Activated naive CD8-positive, alpha-beta T cell treated with anti-CD3 and anti-CD28 coated beads, Interleukin-2, amount 10 ng/mL, durations not matched to agents 7 days and 5 days (primary cell): ENCODE measurements at regions not wholly inside any gene's neighbourhood (a gene's known extent, or its start where the extent isn't known, plus 50 kb on each side); places are given as distances from the start of the nearest gene placed in this dataset.
"Not testable (repeated sequence)": the region's sequence is repeated elsewhere in the genome, so short reads cannot be mapped to it uniquely, and the experiment has no call there.

Experiments
- ATAC-seq: fragments of 150-1000 bp; cut with Tn5 transposase; one replicate; pipeline ENCODE4 v1.10.0; 2021; ENCODE audit warnings: low read depth, moderate library complexity
- POLR2A ChIA-PET: fragments of 350-600 bp; sonication (Branson Sonifier 250); formaldehyde crosslinking; loops from one replicate; lab custom pipeline; 2021; ENCODE audit warnings: antibody characterized with exemption; lab: Charles Lee
- DNase-seq: peaks from one replicate; pipeline ENCODE4 v3.0.0; 2021
- H3K27ac Mint-ChIP-seq: one replicate; pipeline ENCODE4 v1.8.0; 2022; ENCODE audit warnings: mild to moderate bottlenecking, mixed read lengths
- H3K27me3 Mint-ChIP-seq: one replicate; pipeline ENCODE4 v1.8.0; 2022; ENCODE audit warnings: mild to moderate bottlenecking, moderate library complexity, mixed read lengths
- H3K36me3 Mint-ChIP-seq: one replicate; pipeline ENCODE4 v1.8.0; 2021; ENCODE audit warnings: mild to moderate bottlenecking, mixed read lengths
- H3K4me1 Mint-ChIP-seq: one replicate; pipeline ENCODE4 v1.8.0; 2021; ENCODE audit warnings: mixed read lengths
- H3K4me3 Mint-ChIP-seq: one replicate; pipeline ENCODE4 v1.8.0; 2022; ENCODE audit warnings: mild to moderate bottlenecking, moderate library complexity, mixed read lengths
- H3K9me3 Mint-ChIP-seq: one replicate; pipeline ENCODE4 v1.8.0; 2021; ENCODE audit warnings: mixed read lengths

GRCh38 chr5:40453689-40454088 is 226.0 kb upstream of the PTGER4 start:
- DNase-seq: no peak
- H3K27ac Mint-ChIP-seq: no peak overlapping the region
- H3K36me3 Mint-ChIP-seq: peaks cover 39% of the 10 kb centered on the region
- ATAC-seq: no peak
- POLR2A ChIA-PET: no interaction called here
- peaks cover 34% of the 10 kb centered on the region for H3K9me3 Mint-ChIP-seq
- no peaks in the 10 kb centered on the region for H3K27me3 Mint-ChIP-seq
- H3K4me3 Mint-ChIP-seq: no peak overlapping the region
- no peaks in the 10 kb centered on the region for H3K4me1 Mint-ChIP-seq

GRCh38 chr5:40452874-40453624 is 226.7 kb upstream of the PTGER4 start:
- DNase-seq (no peak), ATAC-seq (no peak)
- H3K27me3 Mint-ChIP-seq: no peaks in the 10 kb centered on the region
- H3K4me1 Mint-ChIP-seq: no peaks in the 10 kb centered on the region
- H3K36me3 Mint-ChIP-seq: peaks cover 43% of the 10 kb centered on the region
- H3K9me3 Mint-ChIP-seq: peaks cover 35% of the 10 kb centered on the region
- H3K27ac Mint-ChIP-seq: no peak overlapping the region
- POLR2A ChIA-PET: no interaction called here
- no peak overlapping the region for H3K4me3 Mint-ChIP-seq

- POLR2A ChIA-PET: no interaction called here
- Mint-ChIP-seq H3K4me1 (peaks cover 5% of the 10 kb centered on the region), H3K9me3 (peaks cover 39% of the 10 kb centered on the region), H3K4me3 (no peak overlapping the region), H3K27me3 (no peaks in the 10 kb centered on the region), H3K27ac (no peak overlapping the region), H3K36me3 (peaks cover 57% of the 10 kb centered on the region)
- DNase-seq: no peak
- no peak for ATAC-seq
These were observed 232.3 kb upstream of the PTGER4 start for GRCh38 chr5:40447438-40447837.

GRCh38 chr5:40446910-40447309 is 232.8 kb upstream of the PTGER4 start:
- H3K27ac Mint-ChIP-seq: no peak overlapping the region
- ATAC-seq (no peak), DNase-seq (no peak)
- peaks cover 10% of the 10 kb centered on the region for H3K4me1 Mint-ChIP-seq
- no peaks in the 10 kb centered on the region for H3K27me3 Mint-ChIP-seq
- peaks cover 56% of the 10 kb centered on the region for H3K36me3 Mint-ChIP-seq
- H3K4me3 Mint-ChIP-seq: no peak overlapping the region
- peaks cover 35% of the 10 kb centered on the region for H3K9me3 Mint-ChIP-seq
- POLR2A ChIA-PET: no interaction called here

- H3K9me3 Mint-ChIP-seq: peaks cover 17% of the 10 kb centered on the region
- peaks cover 40% of the 10 kb centered on the region for H3K4me1 Mint-ChIP-seq
- POLR2A ChIA-PET: interaction anchor here (0.9 to 3.7 kb wide), 6 partner anchors 12 to 241 kb away, joined by 3 to 14 read pairs (median 8); partner anchors contain the start of gene PTGER4
- H3K27me3 Mint-ChIP-seq: no peaks in the 10 kb centered on the region
- peak overlapping the region; percentile 83 for H3K4me3 Mint-ChIP-seq
- ATAC-seq (peak; percentile 32), DNase-seq (no peak)
- H3K36me3 Mint-ChIP-seq: peaks cover 37% of the 10 kb centered on the region
- H3K27ac Mint-ChIP-seq: peak overlapping the region; percentile 93
These were observed 237.4 kb upstream of the PTGER4 start for GRCh38 chr5:40442346-40442745.

- DNase-seq (no peak), ATAC-seq (peak; percentile 76)
- H3K4me3 Mint-ChIP-seq: peak overlapping the region; percentile 83
- peak overlapping the region; percentile 93 for H3K27ac Mint-ChIP-seq
- H3K4me1 Mint-ChIP-seq: peaks cover 43% of the 10 kb centered on the region
- POLR2A ChIA-PET: interaction anchor here (0.6 to 3.7 kb wide), 8 partner anchors 11 to 410 kb away, joined by 3 to 14 read pairs (median 6); no protein-coding TSS in a partner anchor
- H3K36me3 Mint-ChIP-seq: peaks cover 37% of the 10 kb centered on the region
- no peaks in the 10 kb centered on the region for H3K27me3 Mint-ChIP-seq
- peaks cover 16% of the 10 kb centered on the region for H3K9me3 Mint-ChIP-seq
These were observed 238.0 kb upstream of the PTGER4 start for GRCh38 chr5:40441733-40442132.

GRCh38 chr5:40440746-40441145 is 239.0 kb upstream of the PTGER4 start:
- DNase-seq: no peak
- H3K4me1 Mint-ChIP-seq: peaks cover 51% of the 10 kb centered on the region
- POLR2A ChIA-PET: interaction anchor here (0.6 to 3.7 kb wide), 3 partner anchors 30 to 1394 kb away, joined by 3 to 14 read pairs (median 8); no protein-coding TSS in a partner anchor
- peaks cover 14% of the 10 kb centered on the region for H3K9me3 Mint-ChIP-seq
- H3K27me3 Mint-ChIP-seq: no peaks in the 10 kb centered on the region
- H3K27ac Mint-ChIP-seq: peak overlapping the region; percentile 93
- no peak for ATAC-seq
- H3K4me3 Mint-ChIP-seq: peak overlapping the region; percentile 83
- H3K36me3 Mint-ChIP-seq: peaks cover 37% of the 10 kb centered on the region

- Mint-ChIP-seq H3K4me1 (peaks cover 62% of the 10 kb centered on the region), H3K27ac (peak overlapping the region; percentile 73), H3K36me3 (peaks cover 33% of the 10 kb centered on the region)
- not testable (repeated sequence) for H3K9me3 Mint-ChIP-seq, DNase-seq, H3K27me3 Mint-ChIP-seq, ATAC-seq, H3K4me3 Mint-ChIP-seq
- POLR2A ChIA-PET: interaction anchor here (1.1 to 3.7 kb wide), 2 partner anchors 29 to 241 kb away, joined by 3 to 14 read pairs; partner anchors contain the start of gene PTGER4
These were observed 240.6 kb upstream of the PTGER4 start for GRCh38 chr5:40439103-40439502.

GRCh38 chr5:40438646-40439045 is 241.1 kb upstream of the PTGER4 start:
- H3K4me3 Mint-ChIP-seq, DNase-seq, H3K27ac Mint-ChIP-seq, ATAC-seq, H3K27me3 Mint-ChIP-seq, POLR2A ChIA-PET, H3K9me3 Mint-ChIP-seq: not testable (repeated sequence)
- Mint-ChIP-seq H3K36me3 (peaks cover 34% of the 10 kb centered on the region), H3K4me1 (peaks cover 65% of the 10 kb centered on the region)

GRCh38 chr5:40437452-40437861 is 242.3 kb upstream of the PTGER4 start:
- peak overlapping the region; percentile 39 for H3K4me3 Mint-ChIP-seq
- peaks cover 66% of the 10 kb centered on the region for H3K4me1 Mint-ChIP-seq
- ATAC-seq (peak; percentile 27), DNase-seq (no peak)
- H3K9me3 Mint-ChIP-seq: peaks cover 2% of the 10 kb centered on the region
- H3K27me3 Mint-ChIP-seq: no peaks in the 10 kb centered on the region
- H3K27ac Mint-ChIP-seq: peak overlapping the region; percentile 77
- POLR2A ChIA-PET: interaction anchor here (0.8 to 3.6 kb wide), 10 partner anchors 9 to 249 kb away, joined by 3 to 25 read pairs (median 4); partner anchors contain the start of gene PTGER4
- peaks cover 38% of the 10 kb centered on the region for H3K36me3 Mint-ChIP-seq

GRCh38 chr5:40436535-40437237 is 243.0 kb upstream of the PTGER4 start:
- Mint-ChIP-seq H3K27ac (peak overlapping the region; percentile 96), H3K4me3 (peak overlapping the region; percentile 76)
- POLR2A ChIA-PET: interaction anchor here (0.6 to 3.6 kb wide), 12 partner anchors 8 to 250 kb away, joined by 3 to 25 read pairs (median 4); partner anchors contain the start of gene PTGER4

GRCh38 chr5:40435706-40436105 is 244.0 kb upstream of the PTGER4 start:
- not testable (repeated sequence) for DNase-seq, ATAC-seq, H3K27me3 Mint-ChIP-seq, H3K9me3 Mint-ChIP-seq
- POLR2A ChIA-PET: interaction anchor here (3.6 kb wide), 1 partner anchor 24 kb away, joined by 25 read pairs; no protein-coding TSS in a partner anchor
- Mint-ChIP-seq H3K36me3 (peaks cover 41% of the 10 kb centered on the region), H3K27ac (peak overlapping the region; percentile 96), H3K4me3 (peak overlapping the region; percentile 76), H3K4me1 (peaks cover 53% of the 10 kb centered on the region)

More at GRCh38 chr5:40436535-40437237, 243.0 kb upstream of the PTGER4 start:
- no peak for DNase-seq
- Mint-ChIP-seq H3K36me3 (peaks cover 39% of the 10 kb centered on the region), H3K27me3 (no peaks in the 10 kb centered on the region), H3K9me3 (peaks cover 3% of the 10 kb centered on the region), H3K4me1 (peaks cover 59% of the 10 kb centered on the region)
- peak; percentile 74 for ATAC-seq

- Mint-ChIP-seq H3K27me3 (no peaks in the 10 kb centered on the region), H3K4me1 (peaks cover 64% of the 10 kb centered on the region), H3K9me3 (peaks cover 1% of the 10 kb centered on the region), H3K36me3 (peaks cover 33% of the 10 kb centered on the region), H3K27ac (no peak overlapping the region), H3K4me3 (no peak overlapping the region)
- DNase-seq (no peak), ATAC-seq (no peak)
- POLR2A ChIA-PET: interaction anchor here (1.3 kb wide), 1 partner anchor 20 kb away, joined by 4 read pairs; no protein-coding TSS in a partner anchor
These were observed 246.9 kb upstream of the PTGER4 start for GRCh38 chr5:40432836-40433235.
